Mesendoderm (in vitro differentiated cells): ENCODE measurements at regions not wholly inside any gene's neighbourhood (a gene's known extent, or its start where the extent isn't known, plus 50 kb on each side); places are given as distances from the start of the nearest gene placed in this dataset.

Experiments
- DNase-seq: peaks from one replicate; pipeline ENCODE4 v3.0.0; 2013
- H2AK5ac ChIP-seq: 2 replicates; pipeline ENCODE4 v1.6.1; 2013; ENCODE audit warnings: low read length, inconsistent platforms
- H2BK120ac ChIP-seq: 2 replicates; pipeline ENCODE4 v1.6.1; 2013; ENCODE audit warnings: low read depth, mild to moderate bottlenecking, low read length, moderate library complexity, mixed read lengths
- H2BK15ac ChIP-seq: replicated peaks from 2 replicates; pipeline ENCODE4 v1.6.1; 2013; ENCODE audit warnings: low read depth, mild to moderate bottlenecking, moderate library complexity
- H2BK5ac ChIP-seq: 2 replicates; pipeline ENCODE4 v1.6.1; 2013; ENCODE audit warnings: low read length, inconsistent platforms
- H3K18ac ChIP-seq: 2 replicates; pipeline ENCODE4 v1.6.1; 2013; ENCODE audit warnings: mild to moderate bottlenecking, low read length, mixed read lengths
- H3K23ac ChIP-seq: one replicate; pipeline ENCODE4 v1.6.1; 2013; ENCODE audit warnings: low read length
- H3K27ac ChIP-seq: 2 replicates; pipeline ENCODE4 v1.5.1; 2013; ENCODE audit warnings: low read depth, mild to moderate bottlenecking, inconsistent platforms, low read length, moderate library complexity
- H3K27me3 ChIP-seq: 2 replicates; pipeline ENCODE4 v1.6.1; 2013; ENCODE audit warnings: low read length, control low read depth, mild to moderate bottlenecking, inconsistent platforms; ENCODE audit not compliant: insufficient read depth, poor library complexity
- H3K36me3 ChIP-seq: 2 replicates; pipeline ENCODE4 v1.6.1; 2013; ENCODE audit warnings: low read length, inconsistent platforms; ENCODE audit not compliant: control insufficient read depth, insufficient read depth
- H3K4ac ChIP-seq: one replicate; pipeline ENCODE4 v1.6.1; 2013; ENCODE audit warnings: low read depth, mild to moderate bottlenecking, low read length, moderate library complexity
- H3K4me1 ChIP-seq: 2 replicates; pipeline ENCODE4 v1.6.1; 2013; ENCODE audit warnings: low read depth, low read length, inconsistent platforms; ENCODE audit not compliant: control insufficient read depth
- H3K4me2 ChIP-seq: 2 replicates; pipeline ENCODE4 v1.6.1; 2013; ENCODE audit warnings: low read length
- H3K4me3 ChIP-seq: 2 replicates; pipeline ENCODE4 v1.5.1; 2013; ENCODE audit warnings: mild to moderate bottlenecking, low read length
- H3K56ac ChIP-seq: one replicate; pipeline ENCODE4 v1.6.1; 2013; ENCODE audit warnings: low read length
- H3K79me1 ChIP-seq: 2 replicates; pipeline ENCODE4 v1.6.1; 2013; ENCODE audit warnings: low read length, inconsistent platforms
- H3K79me2 ChIP-seq: 2 replicates; pipeline ENCODE4 v1.6.1; 2013; ENCODE audit warnings: mild to moderate bottlenecking, low read length; ENCODE audit not compliant: control insufficient read depth, insufficient read depth
- H3K9ac ChIP-seq: 2 replicates; pipeline ENCODE4 v1.6.1; 2013; ENCODE audit warnings: low read length, inconsistent platforms
- H4K5ac ChIP-seq: one replicate; pipeline ENCODE4 v1.6.1; 2013; ENCODE audit warnings: low read length
- H4K8ac ChIP-seq: one replicate; pipeline ENCODE4 v1.6.1; 2013; ENCODE audit warnings: low read depth, mild to moderate bottlenecking, control low read depth, low read length, moderate library complexity
- WGBS: extraction: QIAGEN DNeasy Blood & Tissue Kit; methylation state at CpG from one replicate; pipeline ENCODE4 v1.1.7; 2013; ENCODE audit warnings: low lambda C conversion rate, missing lambda C conversion rate; ENCODE audit not compliant: insufficient coverage; ENCODE audit errors: extremely low coverage; 5-methylcytosine and 5-hydroxymethylcytosine counted together

DNA sequence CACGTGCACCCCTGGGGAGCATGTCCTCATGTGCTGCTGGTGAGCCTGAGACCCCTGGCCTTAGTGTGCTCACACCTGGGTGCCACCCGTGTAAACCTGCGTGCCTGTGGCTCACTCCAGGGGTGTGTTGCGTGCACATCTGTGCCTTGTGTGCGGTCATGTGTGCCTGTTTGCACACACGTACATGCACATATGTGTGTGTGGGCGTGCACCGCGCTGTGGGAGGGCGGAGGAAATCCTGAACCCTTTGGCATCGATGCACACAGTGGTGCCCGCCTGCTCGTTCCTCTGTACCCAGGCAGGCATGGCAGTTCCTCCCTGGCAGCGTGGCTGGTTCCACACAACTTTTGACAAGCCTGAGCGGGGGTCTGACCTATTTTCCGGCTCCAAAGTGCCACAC is 1181.9 kb downstream of the BRD1 start:
- Histone ChIP-seq H3K79me2 (no peaks in the 10 kb centered on the region), H3K4me2 (no peak overlapping the region), H3K27ac (no peak overlapping the region), H3K23ac (no peak overlapping the region), H3K36me3 (no peaks in the 10 kb centered on the region), H4K8ac (no peak overlapping the region), H4K5ac (no peak overlapping the region), H3K9ac (no peak overlapping the region), H3K4me3 (no peak overlapping the region), H3K27me3 (no peaks in the 10 kb centered on the region), H3K4ac (no peak overlapping the region), H3K18ac (no peak overlapping the region), H2BK120ac (no peak overlapping the region), H2BK5ac (no peak overlapping the region), H3K4me1 (no peaks in the 10 kb centered on the region), H2AK5ac (no peak overlapping the region), H3K56ac (no peak overlapping the region), H3K79me1 (no peaks in the 10 kb centered on the region), H2BK15ac (no peak overlapping the region)
- no CpG with 5 or more reads among the region's 16 CpGs for WGBS
- DNase-seq, result no peak

GRCh38 chr22:48644997-48645396 is 1182.7 kb downstream of the BRD1 start:
- Histone ChIP-seq H3K79me1 (no peaks in the 10 kb centered on the region), H2BK15ac (no peak overlapping the region), H3K23ac (no peak overlapping the region), H3K4me1 (no peaks in the 10 kb centered on the region), H3K9ac (no peak overlapping the region), H2AK5ac (no peak overlapping the region), H2BK120ac (no peak overlapping the region), H3K27me3 (no peaks in the 10 kb centered on the region), H3K56ac (no peak overlapping the region), H2BK5ac (no peak overlapping the region), H4K8ac (no peak overlapping the region), H3K4me2 (no peak overlapping the region), H3K4me3 (no peak overlapping the region), H4K5ac (no peak overlapping the region), H3K36me3 (no peaks in the 10 kb centered on the region), H3K27ac (no peak overlapping the region), H3K18ac (no peak overlapping the region), H3K4ac (no peak overlapping the region), H3K79me2 (no peaks in the 10 kb centered on the region)
- no peak for DNase-seq
- WGBS, result no CpG with 5 or more reads among the region's 6 CpGs

GRCh38 chr22:48644108-48644507 is 1183.6 kb downstream of the BRD1 start:
- Histone ChIP-seq H3K4me3 (no peak overlapping the region), H2BK120ac (no peak overlapping the region), H3K79me2 (no peaks in the 10 kb centered on the region), H3K4me2 (no peak overlapping the region), H2AK5ac (no peak overlapping the region), H3K36me3 (no peaks in the 10 kb centered on the region), H3K9ac (no peak overlapping the region), H3K4me1 (no peaks in the 10 kb centered on the region), H3K23ac (no peak overlapping the region), H3K56ac (no peak overlapping the region), H4K8ac (no peak overlapping the region), H2BK5ac (no peak overlapping the region), H3K27me3 (no peaks in the 10 kb centered on the region), H2BK15ac (no peak overlapping the region), H3K79me1 (no peaks in the 10 kb centered on the region), H3K18ac (no peak overlapping the region), H3K4ac (no peak overlapping the region), H3K27ac (no peak overlapping the region), H4K5ac (no peak overlapping the region)
- DNase-seq, result peak; percentile 33
- WGBS, result no CpG with 5 or more reads among the region's 9 CpGs

- H4K8ac ChIP-seq, result no peak overlapping the region
- no peaks in the 10 kb centered on the region for H3K36me3 ChIP-seq
- no peaks in the 10 kb centered on the region for H3K79me2 ChIP-seq
- no peak overlapping the region for H2BK120ac ChIP-seq
- H3K4me2 ChIP-seq, result no peak overlapping the region
- H3K9ac ChIP-seq, result no peak overlapping the region
- H3K27ac ChIP-seq, result no peak overlapping the region
- H3K4me3 ChIP-seq, result no peak overlapping the region
- H3K27me3 ChIP-seq, result no peaks in the 10 kb centered on the region
- H4K5ac ChIP-seq, result no peak overlapping the region
- no peak overlapping the region for H3K18ac ChIP-seq
- H3K79me1 ChIP-seq, result no peaks in the 10 kb centered on the region
- no peak overlapping the region for H2BK5ac ChIP-seq
- no peak overlapping the region for H3K23ac ChIP-seq
- no peak overlapping the region for H2BK15ac ChIP-seq
- no peaks in the 10 kb centered on the region for H3K4me1 ChIP-seq
- H3K56ac ChIP-seq, result no peak overlapping the region
- no peak overlapping the region for H2AK5ac ChIP-seq
- no peak overlapping the region for H3K4ac ChIP-seq
- WGBS, result no CpG with 5 or more reads among the region's 23 CpGs
- no peak for DNase-seq
These were observed 1184.5 kb downstream of the BRD1 start for GRCh38 chr22:48643066-48643731.

DNA sequence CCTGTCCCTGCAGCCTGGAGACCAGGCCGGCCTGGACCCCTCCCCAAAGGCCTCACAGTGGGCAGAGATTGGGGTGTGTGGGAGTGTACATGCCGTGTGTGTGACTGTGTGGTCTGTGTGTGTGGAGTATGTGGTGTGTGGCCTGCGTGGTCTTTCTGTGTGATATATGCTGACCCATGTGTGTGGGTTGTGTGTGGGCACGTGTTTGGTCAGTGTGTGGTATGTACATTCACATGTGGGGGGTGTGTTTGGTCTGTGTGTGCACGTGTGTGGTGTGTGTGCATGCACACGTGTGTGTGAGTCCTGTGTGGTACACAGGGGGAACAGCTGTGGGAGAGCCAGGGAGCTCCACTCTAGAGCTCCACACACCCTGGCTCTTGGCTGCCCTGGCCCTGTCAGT is 1185.1 kb downstream of the BRD1 start:
- H3K4ac ChIP-seq, result no peak overlapping the region
- no peak overlapping the region for H4K8ac ChIP-seq

GRCh38 chr22:48641906-48642475 is 1185.7 kb downstream of the BRD1 start:
- H3K4me3 ChIP-seq, result no peak overlapping the region
- no peak overlapping the region for H4K5ac ChIP-seq
- no peaks in the 10 kb centered on the region for H3K36me3 ChIP-seq
- H2BK15ac ChIP-seq, result no peak overlapping the region
- H2AK5ac ChIP-seq, result no peak overlapping the region
- no CpG with 5 or more reads among the region's 14 CpGs for WGBS
- no peak overlapping the region for H2BK5ac ChIP-seq
- DNase-seq, result no peak
- no peak overlapping the region for H3K27ac ChIP-seq
- H3K4me1 ChIP-seq, result no peaks in the 10 kb centered on the region
- no peak overlapping the region for H3K23ac ChIP-seq
- H2BK120ac ChIP-seq, result no peak overlapping the region
- no peak overlapping the region for H4K8ac ChIP-seq
- no peak overlapping the region for H3K4me2 ChIP-seq
- H3K56ac ChIP-seq, result no peak overlapping the region
- H3K9ac ChIP-seq, result no peak overlapping the region
- no peaks in the 10 kb centered on the region for H3K27me3 ChIP-seq
- H3K79me1 ChIP-seq, result no peaks in the 10 kb centered on the region
- H3K79me2 ChIP-seq, result no peaks in the 10 kb centered on the region
- H3K4ac ChIP-seq, result no peak overlapping the region
- H3K18ac ChIP-seq, result no peak overlapping the region

More for the DNA sequence above, 1185.1 kb downstream of the BRD1 start:
- H3K27me3 ChIP-seq, result no peaks in the 10 kb centered on the region
- H3K4me1 ChIP-seq, result no peaks in the 10 kb centered on the region
- H3K9ac ChIP-seq, result no peak overlapping the region
- H3K4me2 ChIP-seq, result no peak overlapping the region
- H3K4me3 ChIP-seq, result no peak overlapping the region
- no peak overlapping the region for H3K56ac ChIP-seq
- H3K23ac ChIP-seq, result no peak overlapping the region
- H2BK15ac ChIP-seq, result no peak overlapping the region
- WGBS, result no CpG with 5 or more reads among the region's 6 CpGs
- H3K79me1 ChIP-seq, result no peaks in the 10 kb centered on the region
- H4K5ac ChIP-seq, result no peak overlapping the region
- H2AK5ac ChIP-seq, result no peak overlapping the region
- no peak for DNase-seq
- no peak overlapping the region for H2BK120ac ChIP-seq
- no peak overlapping the region for H2BK5ac ChIP-seq
- no peak overlapping the region for H3K27ac ChIP-seq
- H3K36me3 ChIP-seq, result no peaks in the 10 kb centered on the region
- H3K79me2 ChIP-seq, result no peaks in the 10 kb centered on the region
- H3K18ac ChIP-seq, result no peak overlapping the region
